H9 (cell line): ENCODE measurements at regions not wholly inside any gene's neighbourhood (a gene's known extent, or its start where the extent isn't known, plus 50 kb on each side); places are given as distances from the start of the nearest gene placed in this dataset.

ENCODE experiments used
- DNase-seq: peaks from one replicate; pipeline ENCODE4 v3.0.0-alpha.2; 2017
- H2AFZ ChIP-seq: one replicate; pipeline ENCODE4 v1.6.1; 2013; ENCODE audit warnings: mild to moderate bottlenecking, low read length, control low read depth, moderate library complexity
- H2AK5ac ChIP-seq: 2 replicates; pipeline ENCODE4 v1.6.1; 2013; ENCODE audit warnings: low read length, control low read depth, mixed read lengths; ENCODE audit not compliant: insufficient read length
- H2BK120ac ChIP-seq: one replicate; pipeline ENCODE4 v1.6.1; 2013; ENCODE audit warnings: low read depth, mild to moderate bottlenecking, low read length, control low read depth, inconsistent platforms; ENCODE audit not compliant: poor library complexity, severe bottlenecking
- H2BK12ac ChIP-seq: 2 replicates; pipeline ENCODE4 v1.6.1; 2013; ENCODE audit warnings: low read length, control low read depth, mixed read lengths, low read depth; ENCODE audit not compliant: insufficient read length
- H2BK15ac ChIP-seq: 2 replicates; pipeline ENCODE4 v1.6.1; 2013; ENCODE audit warnings: low read depth, low read length, control low read depth
- H2BK20ac ChIP-seq: one replicate; pipeline ENCODE4 v1.6.1; 2013; ENCODE audit warnings: low read depth, mild to moderate bottlenecking, low read length, control low read depth, inconsistent platforms; ENCODE audit not compliant: poor library complexity, severe bottlenecking
- H2BK5ac ChIP-seq: 2 replicates; pipeline ENCODE4 v1.6.1; 2013; ENCODE audit warnings: low read length, control low read depth, mixed read lengths; ENCODE audit not compliant: insufficient read length
- H3K14ac ChIP-seq: 2 replicates; pipeline ENCODE4 v1.6.1; 2013; ENCODE audit warnings: low read length, control low read depth; ENCODE audit not compliant: insufficient read depth
- H3K18ac ChIP-seq: 2 replicates; pipeline ENCODE4 v1.6.1; 2013; ENCODE audit warnings: low read depth, mild to moderate bottlenecking, mixed read lengths, low read length, control low read depth; ENCODE audit not compliant: insufficient read length
- H3K23ac ChIP-seq: 2 replicates; pipeline ENCODE4 v1.6.1; 2013; ENCODE audit warnings: low read length, control low read depth, mixed read lengths, low read depth; ENCODE audit not compliant: insufficient read length
- H3K23me2 ChIP-seq: 2 replicates; pipeline ENCODE4 v1.6.1; 2013; ENCODE audit warnings: low read depth, mild to moderate bottlenecking, mixed read lengths, low read length, control low read depth; ENCODE audit not compliant: insufficient read length, poor library complexity, severe bottlenecking
- H3K27ac ChIP-seq: 2 replicates; pipeline ENCODE4 v1.5.1; 2013; ENCODE audit warnings: low read length, control low read depth, mixed read lengths, low read depth; ENCODE audit not compliant: insufficient read length
- H3K27me3 ChIP-seq: 2 replicates; pipeline ENCODE4 v1.6.1; 2013; ENCODE audit warnings: low read length, control low read depth, inconsistent platforms; ENCODE audit not compliant: insufficient read depth
- H3K4ac ChIP-seq: 2 replicates; pipeline ENCODE4 v1.6.1; 2013; ENCODE audit warnings: low read depth, mild to moderate bottlenecking, control low read depth, inconsistent platforms, low read length, moderate library complexity
- H3K4me1 ChIP-seq: 2 replicates; pipeline ENCODE4 v1.6.1; 2013; ENCODE audit warnings: low read length, control low read depth, inconsistent platforms; ENCODE audit not compliant: insufficient read depth
- H3K4me2 ChIP-seq: 2 replicates; pipeline ENCODE4 v1.6.1; 2013; ENCODE audit warnings: low read length, control low read depth, mixed read lengths; ENCODE audit not compliant: insufficient read length, insufficient read depth
- H3K56ac ChIP-seq: 2 replicates; pipeline ENCODE4 v1.6.1; 2013; ENCODE audit warnings: low read depth, mild to moderate bottlenecking, mixed read lengths, low read length, control low read depth; ENCODE audit not compliant: insufficient read length
- H3K79me1 ChIP-seq: 2 replicates; pipeline ENCODE4 v1.6.1; 2013; ENCODE audit warnings: low read depth, mild to moderate bottlenecking, moderate library complexity, low read length, control low read depth, inconsistent platforms; ENCODE audit not compliant: insufficient read depth, poor library complexity, severe bottlenecking
- H3K79me2 ChIP-seq: 2 replicates; pipeline ENCODE4 v1.6.1; 2013; ENCODE audit warnings: low read length, control low read depth, inconsistent platforms; ENCODE audit not compliant: insufficient read depth
- H3K9ac ChIP-seq: 2 replicates; pipeline ENCODE4 v1.6.1; 2013; ENCODE audit warnings: low read length, control low read depth, mixed read lengths; ENCODE audit not compliant: insufficient read length; ENCODE audit errors: extremely low read depth
- H3K9me3 ChIP-seq: one replicate; pipeline ENCODE4 v1.6.1; 2013; ENCODE audit warnings: low read depth, low read length, inconsistent platforms; ENCODE audit not compliant: control insufficient read depth
- H3T11ph ChIP-seq: one replicate; pipeline ENCODE4 v1.6.1; 2013; ENCODE audit warnings: mild to moderate bottlenecking, low read length, control low read depth, inconsistent platforms
- H4K20me1 ChIP-seq: one replicate; pipeline ENCODE4 v1.6.1; 2013; ENCODE audit not compliant: control insufficient read depth, insufficient read length, insufficient read depth
- H4K5ac ChIP-seq: 2 replicates; pipeline ENCODE4 v1.6.1; 2013; ENCODE audit warnings: low read depth, mild to moderate bottlenecking, mixed read lengths, low read length, control low read depth; ENCODE audit not compliant: insufficient read length
- H4K8ac ChIP-seq: replicated peaks from 2 replicates; pipeline ENCODE4 v1.6.1; 2013; ENCODE audit warnings: low read length, control low read depth, mixed read lengths, low read depth; ENCODE audit not compliant: insufficient read length
- H4K91ac ChIP-seq: 2 replicates; pipeline ENCODE4 v1.6.1; 2013; ENCODE audit warnings: low read depth, mild to moderate bottlenecking, moderate library complexity, mixed read lengths, low read length, control low read depth; ENCODE audit not compliant: insufficient read length
- H3K27ac Mint-ChIP-seq, 3 experiments: 2 replicates in 2 of 3; 3 replicates in 1 of 3; pipeline ENCODE4 v1.8.0; 2020 to 2021; ENCODE audit warnings: mixed read lengths in 3 of 3, mild to moderate bottlenecking in 1 of 3, moderate library complexity in 1 of 3
- H3K27me3 Mint-ChIP-seq: 2 replicates; pipeline ENCODE4 v1.8.0; 2021; ENCODE audit warnings: low read depth, mild to moderate bottlenecking, moderate library complexity, mixed read lengths
- H3K36me3 Mint-ChIP-seq, 3 experiments: 2 replicates in 2 of 3; 3 replicates in 1 of 3; pipeline ENCODE4 v1.8.0; 2020 to 2021; ENCODE audit warnings: low read depth in 3 of 3, mixed read lengths in 3 of 3; ENCODE audit not compliant: insufficient read depth in 1 of 3
- H3K4me1 Mint-ChIP-seq, 2 experiments: 2 replicates each; pipeline ENCODE4 v1.8.0; 2020; ENCODE audit warnings: mixed read lengths in 2 of 2
- H3K4me3 Mint-ChIP-seq, 2 experiments: 2 replicates in 1 of 2; 3 replicates in 1 of 2; pipeline ENCODE4 v1.8.0; 2020 to 2021; ENCODE audit warnings: mild to moderate bottlenecking in 2 of 2, mixed read lengths in 2 of 2, moderate library complexity in 1 of 2
- H3K9me3 Mint-ChIP-seq, 2 experiments: 2 replicates in 1 of 2; 3 replicates in 1 of 2; pipeline ENCODE4 v1.8.0; 2020; ENCODE audit warnings: mild to moderate bottlenecking in 2 of 2, mixed read lengths in 2 of 2, moderate library complexity in 1 of 2
- CTCF ChIP-seq: fragments of 200-600 bp; sonication (generic); conservative IDR thresholded peaks from 3 replicates; pipeline ENCODE4 v1.8.0; 2021; ENCODE audit warnings: antibody characterized with exemption, mild to moderate bottlenecking
- WGBS: extraction: QIAGEN DNeasy Blood & Tissue Kit; methylation state at CpG from one replicate; pipeline ENCODE4 v1.1.7; 2013; ENCODE audit warnings: missing lambda C conversion rate, low lambda C conversion rate, mixed read lengths; ENCODE audit not compliant: insufficient read length; ENCODE audit errors: extremely low coverage; 5-methylcytosine and 5-hydroxymethylcytosine counted together

DNA sequence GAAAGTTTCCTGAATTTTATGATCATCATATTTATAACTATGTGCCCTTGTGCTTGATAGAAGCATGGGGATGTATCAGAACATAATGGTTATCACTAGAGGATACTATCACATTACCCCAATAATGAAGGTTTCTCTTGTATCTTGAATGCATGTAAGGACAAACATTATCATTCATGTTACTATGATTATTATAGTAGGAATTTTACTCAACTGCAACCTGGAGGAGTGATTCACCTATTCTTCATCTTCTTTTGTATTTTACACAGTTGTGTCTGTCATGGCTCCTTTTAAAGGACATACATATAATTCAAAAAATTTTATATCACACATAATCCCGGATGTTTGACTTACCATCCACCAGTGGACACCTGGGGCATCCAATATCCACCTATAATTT is 143.8 kb upstream of the TMPRSS15 start:
- H3T11ph ChIP-seq = no peak overlapping the region
- H2BK12ac ChIP-seq = no peak overlapping the region
- H3K4ac ChIP-seq = no peak overlapping the region
- no peak overlapping the region for H4K91ac ChIP-seq
- H2BK5ac ChIP-seq = no peak overlapping the region
- Mint-ChIP-seq H3K27me3 (no peaks in the 10 kb centered on the region), H3K4me3 (no peak overlapping the region), H3K36me3 (no peaks in the 10 kb centered on the region), H3K9me3 (no peaks in the 10 kb centered on the region), H3K4me1 (peaks cover 0 to 4% of the 10 kb centered on the region in 2 experiments; a peak in 1 of 4 replicates), H3K27ac (no peak overlapping the region)
- H3K9me3 ChIP-seq = no peaks in the 10 kb centered on the region
- no peak overlapping the region for H3K14ac ChIP-seq
- H3K18ac ChIP-seq = no peak overlapping the region
- no peak overlapping the region for H3K56ac ChIP-seq
- no peaks in the 10 kb centered on the region for H4K20me1 ChIP-seq
- H3K4me1 ChIP-seq = no peaks in the 10 kb centered on the region
- no peak overlapping the region for H3K9ac ChIP-seq
- H2AFZ ChIP-seq = no peak overlapping the region
- no peak for TF ChIP-seq CTCF
- H3K27ac ChIP-seq = no peak overlapping the region
- no peak overlapping the region for H4K5ac ChIP-seq
- H2BK120ac ChIP-seq = no peak overlapping the region
- WGBS = no CpG with 5 or more reads among the region's 1 CpG
- no peaks in the 10 kb centered on the region for H3K23me2 ChIP-seq
- no peaks in the 10 kb centered on the region for H3K79me1 ChIP-seq
- no peaks in the 10 kb centered on the region for H3K79me2 ChIP-seq
- H4K8ac ChIP-seq = no peak overlapping the region
- no peaks in the 10 kb centered on the region for H3K27me3 ChIP-seq
- H2BK15ac ChIP-seq = no peak overlapping the region
- no peak overlapping the region for H2AK5ac ChIP-seq
- H3K4me2 ChIP-seq = no peak overlapping the region
- no peak overlapping the region for H3K23ac ChIP-seq
- H2BK20ac ChIP-seq = no peak overlapping the region
- no peak for DNase-seq
